AG04450 (cell line): ENCODE measurements at regions not wholly inside any gene's neighbourhood (a gene's known extent, or its start where the extent isn't known, plus 50 kb on each side); places are given as distances from the start of the nearest gene placed in this dataset.

Experiments
- CTCF ChIA-PET: fragments of 300-600, 350-600 bp; formaldehyde crosslinking; extraction: SDS; loops from one replicate; lab custom pipeline; 2022; ENCODE audit warnings: antibody characterized with exemption, inconsistent platforms; lab: Charles Lee
- POLR2A ChIA-PET: fragments of 350-600 bp; formaldehyde crosslinking; extraction: SDS; loops from one replicate; lab custom pipeline; 2021; ENCODE audit warnings: antibody characterized with exemption, inconsistent platforms; lab: Yijun Ruan, JAX
- DNase-seq: peaks from one replicate; pipeline ENCODE4 v3.0.0-alpha.2; 2011; ENCODE audit warnings: low read depth, low spot score
- H3K27ac ChIP-seq: one replicate; pipeline ENCODE4 v1.5.1; 2012; ENCODE audit warnings: low read depth, low read length, control low read depth
- H3K27me3 ChIP-seq: one replicate; pipeline ENCODE4 v1.6.0; 2012; ENCODE audit warnings: low read length; ENCODE audit not compliant: control insufficient read depth, insufficient read depth
- H3K4me3 ChIP-seq: 2 replicates; pipeline ENCODE4 v1.5.1; 2011; ENCODE audit warnings: mild to moderate bottlenecking, low read depth, low read length, control low read depth
- H3K9me3 ChIP-seq: 2 replicates; pipeline ENCODE4 v1.5.1; 2012; ENCODE audit warnings: low read length; ENCODE audit not compliant: control insufficient read depth, insufficient read depth
- CTCF ChIP-seq: IDR thresholded peaks from 2 replicates; pipeline ENCODE4 v1.5.1; 2011; ENCODE audit warnings: low read depth, low read length, control low read depth, inconsistent platforms

- ChIA-PET CTCF (no interaction called here), POLR2A (no interaction called here)
- Histone ChIP-seq H3K27ac (no peak overlapping the region), H3K4me3 (no peak overlapping the region), H3K9me3 (no peaks in the 10 kb centered on the region), H3K27me3 (no peaks in the 10 kb centered on the region)
- DNase-seq: no peak
- TF ChIP-seq CTCF: no peak
Observed at GRCh38 chr3:28069438-28069837, 172.0 kb upstream of the CMC1 start.

GRCh38 chr3:28076246-28076645 lies 165.2 kb upstream of the CMC1 start:
- H3K9me3 ChIP-seq: no peaks in the 10 kb centered on the region
- no peak for TF ChIP-seq CTCF
- DNase-seq: no peak
- no peaks in the 10 kb centered on the region for H3K27me3 ChIP-seq
- ChIA-PET CTCF (interaction anchor here (1.3 kb wide), 1 partner anchor 210 kb away, joined by 3 read pairs; no protein-coding TSS in a partner anchor), POLR2A (no interaction called here)
- H3K4me3 ChIP-seq: no peak overlapping the region
- H3K27ac ChIP-seq: no peak overlapping the region

GRCh38 chr3:28077572-28077971 lies 163.8 kb upstream of the CMC1 start:
- ChIA-PET POLR2A (no interaction called here), CTCF (interaction anchor here (1.3 kb wide), 1 partner anchor 209 kb away, joined by 3 read pairs; no protein-coding TSS in a partner anchor)
- no peak overlapping the region for H3K27ac ChIP-seq
- no peak overlapping the region for H3K4me3 ChIP-seq
- no peaks in the 10 kb centered on the region for H3K9me3 ChIP-seq
- TF ChIP-seq CTCF: 0 out of 2 replicates have a peak, but pooled peaks have one; percentile 14
- no peak for DNase-seq
- H3K27me3 ChIP-seq: no peaks in the 10 kb centered on the region

- no peak overlapping the region for H3K4me3 ChIP-seq
- H3K9me3 ChIP-seq: no peaks in the 10 kb centered on the region
- POLR2A ChIA-PET: no interaction called here
- H3K27ac ChIP-seq: no peak overlapping the region
- CTCF ChIA-PET: no interaction called here
- DNase-seq: no peak
- TF ChIP-seq CTCF: no peak
- H3K27me3 ChIP-seq: no peaks in the 10 kb centered on the region
Observed at GRCh38 chr3:28078536-28078935, 162.9 kb upstream of the CMC1 start.

- CTCF ChIA-PET: no interaction called here
- DNase-seq: no peak
Observed at GRCh38 chr3:28080716-28081115, 160.7 kb upstream of the CMC1 start.

More at GRCh38 chr3:28080716-28081115, 160.7 kb upstream of the CMC1 start:
- no peak for TF ChIP-seq CTCF
- H3K9me3 ChIP-seq: no peaks in the 10 kb centered on the region
- POLR2A ChIA-PET: no interaction called here
- H3K27me3 ChIP-seq: peaks cover 3% of the 10 kb centered on the region
- no peak overlapping the region for H3K27ac ChIP-seq
- H3K4me3 ChIP-seq: no peak overlapping the region
